Aorta (tissue), 5 donors: ENCODE measurements at regions not wholly inside any gene's neighbourhood (a gene's known extent, or its start where the extent isn't known, plus 50 kb on each side); places are given as distances from the start of the nearest gene placed in this dataset.

ENCODE experiments used
- ATAC-seq: fragments of 200-7000 bp; cut with Tn5 transposase; one replicate; pipeline ENCODE4 v1.9.1; 2022; ENCODE audit warnings: moderate library complexity; ENCODE audit not compliant: low FRiP score
- DNase-seq, 2 donors: peaks; one replicate each; pipeline ENCODE4 v3.0.0-alpha.2; 2020
- H3K27ac ChIP-seq, 2 donors: one replicate each; pipeline ENCODE4 v1.5.1; 2013; ENCODE audit warnings: low read length in 2 of 2, mild to moderate bottlenecking in 2 of 2, moderate library complexity in 2 of 2, control low read depth in 1 of 2, inconsistent platforms in 1 of 2, low read depth in 1 of 2
- H3K27me3 ChIP-seq, 2 donors: one replicate each; pipeline ENCODE4 v1.6.1; 2013; ENCODE audit warnings: control low read depth in 1 of 2, low read length in 1 of 2, mild to moderate bottlenecking in 1 of 2, moderate library complexity in 1 of 2; ENCODE audit not compliant: insufficient read depth in 2 of 2, control insufficient read depth in 1 of 2
- H3K36me3 ChIP-seq, 2 donors: one replicate each; pipeline ENCODE4 v1.6.1; 2013; ENCODE audit warnings: control low read depth in 1 of 2, low read length in 1 of 2, mild to moderate bottlenecking in 1 of 2; ENCODE audit not compliant: insufficient read depth in 2 of 2, control insufficient read depth in 1 of 2
- H3K4me1 ChIP-seq, 2 donors: one replicate each; pipeline ENCODE4 v1.6.1; 2013; ENCODE audit warnings: low read length in 2 of 2, control low read depth in 1 of 2, mild to moderate bottlenecking in 1 of 2, moderate library complexity in 1 of 2; ENCODE audit not compliant: insufficient read depth in 2 of 2, control insufficient read depth in 1 of 2
- H3K4me3 ChIP-seq, 2 donors: one replicate each; pipeline ENCODE4 v1.5.1; 2013; ENCODE audit warnings: low read length in 2 of 2, control low read depth in 1 of 2, mild to moderate bottlenecking in 1 of 2
- H3K9me3 ChIP-seq: one replicate; pipeline ENCODE4 v1.6.1; 2013; ENCODE audit warnings: mild to moderate bottlenecking, low read length; ENCODE audit not compliant: control insufficient read depth
- WGBS, 2 donors: extraction: QIAGEN DNeasy Blood & Tissue Kit; methylation state at CpG; one replicate each; pipeline ENCODE4 v1.1.7; 2013; 5-methylcytosine and 5-hydroxymethylcytosine counted together
- intact Hi-C, 2 donors: fragments of 100-400 bp; cut with DNase I; formaldehyde crosslinking; loops; one replicate each; pipeline versions ENCODE4 v1.14.2 to v1.15.0; 2022
- donor health status: healthy with polysubstance abuse.
- donor health status: Bipolar disorder and iron deficiency.
- donor health status: DM: no; HTN: no; CAD: no.
- donor health status: DM: no; HTN: no; CAD: no.
- donor health status: DM: yes; HTN: yes; CAD: no.

GRCh38 chr4:13056630-13057189 is 427.4 kb downstream of the RAB28 start:
- DNase-seq (peak in 1 of 2 donors; percentile 41), ATAC-seq (no peak)
- H3K36me3 ChIP-seq, result no peaks in the 10 kb centered on the region
- H3K9me3 ChIP-seq, result no peaks in the 10 kb centered on the region
- H3K27me3 ChIP-seq, result no peaks in the 10 kb centered on the region
- intact Hi-C loops, result no loop called here
- peak overlapping the region; percentile 6 to 74 for H3K27ac ChIP-seq
- WGBS, 2 donors, result 12 to 19% methylated on average over 4 of the region's 4 CpGs
- no peak overlapping the region for H3K4me3 ChIP-seq
- peaks cover 0 to 14% of the 10 kb centered on the region in 2 donors for H3K4me1 ChIP-seq

GRCh38 chr4:13054420-13054970 is 429.6 kb downstream of the RAB28 start:
- WGBS, 2 donors, result 23 to 33% methylated on average over 3 of the region's 3 CpGs
- peak overlapping the region; percentile 63 to 98 for H3K27ac ChIP-seq

GRCh38 chr4:13047591-13047990 is 436.5 kb downstream of the RAB28 start:
- DNase-seq (no peak), ATAC-seq (no peak)
- intact Hi-C loops, result no loop called here
- Histone ChIP-seq H3K4me3 (no peak overlapping the region), H3K27me3 (no peaks in the 10 kb centered on the region), H3K4me1 (no peaks in the 10 kb centered on the region), H3K27ac (no peak overlapping the region), H3K36me3 (no peaks in the 10 kb centered on the region), H3K9me3 (no peaks in the 10 kb centered on the region)
- WGBS, 2 donors, result 82 to 88% methylated on average over 4 of the region's 4 CpGs

More at GRCh38 chr4:13054420-13054970, 429.6 kb downstream of the RAB28 start:
- ATAC-seq (no peak), DNase-seq (no peak)
- Histone ChIP-seq H3K4me3 (no peak overlapping the region), H3K36me3 (no peaks in the 10 kb centered on the region), H3K27me3 (no peaks in the 10 kb centered on the region), H3K4me1 (peaks cover 0 to 14% of the 10 kb centered on the region in 2 donors), H3K9me3 (no peaks in the 10 kb centered on the region)
- intact Hi-C loops, result no loop called here

GRCh38 chr4:13036841-13037240 is 447.3 kb downstream of the RAB28 start:
- Histone ChIP-seq H3K4me1 (no peaks in the 10 kb centered on the region), H3K27ac (no peak overlapping the region), H3K4me3 (no peak overlapping the region), H3K9me3 (no peaks in the 10 kb centered on the region), H3K36me3 (no peaks in the 10 kb centered on the region), H3K27me3 (no peaks in the 10 kb centered on the region)
- WGBS, 2 donors, result 77 to 80% methylated on average over 3 of the region's 3 CpGs
- no peak for DNase-seq
- intact Hi-C loops, result no loop called here
- ATAC-seq, result no peak

GRCh38 chr4:13032936-13033335 is 451.2 kb downstream of the RAB28 start:
- Histone ChIP-seq H3K36me3 (no peaks in the 10 kb centered on the region), H3K27me3 (no peaks in the 10 kb centered on the region), H3K27ac (no peak overlapping the region), H3K4me3 (no peak overlapping the region), H3K4me1 (no peaks in the 10 kb centered on the region), H3K9me3 (peaks cover 1% of the 10 kb centered on the region)
- no peak for DNase-seq
- 32 to 49% methylated on average over 1 of the region's 1 CpG for WGBS, 2 donors
- ATAC-seq, result no peak
- intact Hi-C loops, result no loop called here

GRCh38 chr4:13024147-13025105 is 459.7 kb downstream of the RAB28 start:
- WGBS, 2 donors, result 70 to 73% methylated on average over 7 of the region's 7 CpGs
- intact Hi-C loops, result no loop called here
- Histone ChIP-seq H3K27me3 (no peaks in the 10 kb centered on the region), H3K27ac (no peak overlapping the region), H3K9me3 (no peaks in the 10 kb centered on the region), H3K36me3 (no peaks in the 10 kb centered on the region), H3K4me1 (no peaks in the 10 kb centered on the region), H3K4me3 (no peak overlapping the region)
- ATAC-seq (no peak), DNase-seq (no peak)

GRCh38 chr4:13007802-13008470 is 476.2 kb downstream of the RAB28 start:
- Histone ChIP-seq H3K27ac (no peak overlapping the region), H3K4me1 (peaks cover 0 to 1% of the 10 kb centered on the region in 2 donors), H3K9me3 (no peaks in the 10 kb centered on the region), H3K36me3 (no peaks in the 10 kb centered on the region), H3K27me3 (no peaks in the 10 kb centered on the region), H3K4me3 (no peak overlapping the region)
- intact Hi-C loops, result no loop called here
- ATAC-seq (no peak), DNase-seq (no peak)
- WGBS, 2 donors, result 33 to 39% methylated on average over 5 of the region's 5 CpGs

GRCh38 chr4:12993923-12994322 is 490.2 kb downstream of the RAB28 start:
- 90 to 92% methylated on average over 3 of the region's 3 CpGs for WGBS, 2 donors
- H3K27me3 ChIP-seq, result no peaks in the 10 kb centered on the region
- intact Hi-C loops, result no loop called here
- H3K27ac ChIP-seq, result no peak overlapping the region
- no peak overlapping the region for H3K4me3 ChIP-seq
- no peaks in the 10 kb centered on the region for H3K36me3 ChIP-seq
- H3K4me1 ChIP-seq, result no peaks in the 10 kb centered on the region
- peaks cover 4% of the 10 kb centered on the region for H3K9me3 ChIP-seq
- ATAC-seq (no peak), DNase-seq (no peak)
